HEK293 (cell line): ENCODE measurements at regions not wholly inside any gene's neighbourhood (a gene's known extent, or its start where the extent isn't known, plus 50 kb on each side); places are given as distances from the start of the nearest gene placed in this dataset.

Experiments used
- CTCF ChIA-PET: fragments of 350-600 bp; formaldehyde crosslinking; extraction: SDS; loops from one replicate; lab custom pipeline; 2021; ENCODE audit warnings: antibody characterized with exemption; lab: Yijun Ruan, JAX
- POLR2A ChIA-PET: fragments of 300-600 bp; formaldehyde crosslinking; extraction: SDS; loops from one replicate; lab custom pipeline; 2020; ENCODE audit warnings: antibody characterized with exemption, inconsistent platforms; lab: Yijun Ruan, JAX
- H3K27ac ChIP-seq: fragments of 200-500 bp; sonication (Bioruptor generic); 2 replicates; pipeline ENCODE4 v1.5.1; 2014; ENCODE audit warnings: low read depth, low read length, control low read depth, inconsistent platforms; ENCODE audit errors: extremely low read depth
- H3K36me3 ChIP-seq, 2 experiments: fragments of 200-500 bp in 1 of 2; sonication (Bioruptor generic) in 1 of 2; 1 replicate in 1 of 2; 2 replicates in 1 of 2; pipeline ENCODE4 v1.5.1; 2014 to 2017; ENCODE audit warnings: inconsistent platforms in 2 of 2, low read length in 2 of 2; ENCODE audit not compliant: control insufficient read depth in 2 of 2, insufficient read depth in 1 of 2
- H3K4me1 ChIP-seq: fragments of 200-500 bp; sonication (Bioruptor generic); 2 replicates; pipeline ENCODE4 v1.5.1; 2014; ENCODE audit warnings: mild to moderate bottlenecking, low read length, inconsistent platforms; ENCODE audit not compliant: control insufficient read depth, insufficient read depth
- H3K4me3 ChIP-seq: 2 replicates; pipeline ENCODE4 v1.5.1; 2011; ENCODE audit warnings: low read depth, mild to moderate bottlenecking, control low read depth, low read length, moderate library complexity
- H3K9me3 ChIP-seq: fragments of 200-500 bp; sonication (Bioruptor generic); 2 replicates; pipeline ENCODE4 v1.5.1; 2014; ENCODE audit warnings: low read depth, low read length, inconsistent platforms; ENCODE audit not compliant: control insufficient read depth, insufficient read depth
- EGR2 ChIP-seq: fragments of 450-650 bp; formaldehyde crosslinking; IDR thresholded peaks from 2 replicates; pipeline ENCODE4 v1.5.1; 2016; ENCODE audit warnings: low read depth, missing biosample characterization, missing genetic modification characterization
- SETDB1 ChIP-seq: IDR thresholded peaks from one replicate; pipeline ENCODE4 v1.6.1; 2017; ENCODE audit warnings: mild to moderate bottlenecking, low read length, moderate library complexity, mixed read lengths; ENCODE audit not compliant: insufficient read length
- SP2 ChIP-seq: fragments of 450-650 bp; formaldehyde crosslinking; IDR thresholded peaks from 2 replicates; pipeline ENCODE4 v1.5.1; 2016; ENCODE audit warnings: missing biosample characterization, missing genetic modification characterization
- YY2 ChIP-seq: fragments of 450-650 bp; formaldehyde crosslinking; IDR thresholded peaks from 2 replicates; pipeline ENCODE4 v1.5.1; 2016; ENCODE audit warnings: missing biosample characterization, missing genetic modification characterization
- ZBTB26 ChIP-seq: fragments of 450-650 bp; formaldehyde crosslinking; optimal IDR thresholded peaks from 2 replicates; pipeline ENCODE3; 2016; ENCODE audit warnings: missing biosample characterization, mild to moderate bottlenecking, missing genetic modification characterization
- ZFHX2 ChIP-seq: fragments of 450-650 bp; formaldehyde crosslinking; conservative IDR thresholded peaks from 2 replicates; pipeline ENCODE4 v1.5.1; 2016; ENCODE audit warnings: missing biosample characterization, missing genetic modification characterization
- ZNF133 ChIP-seq: fragments of 450-650 bp; formaldehyde crosslinking; IDR thresholded peaks from 2 replicates; pipeline ENCODE4 v1.5.1; 2016; ENCODE audit warnings: missing biosample characterization, missing genetic modification characterization
- ZNF174 ChIP-seq: fragments of 450-650 bp; formaldehyde crosslinking; IDR thresholded peaks from 2 replicates; pipeline ENCODE4 v1.5.0; 2017; ENCODE audit warnings: missing biosample characterization, mild to moderate bottlenecking, missing genetic modification characterization
- ZNF24 ChIP-seq: fragments of 450-650 bp; formaldehyde crosslinking; IDR thresholded peaks from 2 replicates; pipeline ENCODE4 v1.5.1; 2016; ENCODE audit warnings: missing biosample characterization, missing genetic modification characterization
- ZNF354C ChIP-seq: fragments of 450-650 bp; formaldehyde crosslinking; IDR thresholded peaks from 2 replicates; pipeline ENCODE4 v1.5.1; 2016; ENCODE audit warnings: missing biosample characterization, missing genetic modification characterization, low read depth, borderline replicate concordance
- ZNF362 ChIP-seq: fragments of 450-650 bp; formaldehyde crosslinking; IDR thresholded peaks from 2 replicates; pipeline ENCODE4 v1.5.1; 2016; ENCODE audit warnings: missing biosample characterization, missing genetic modification characterization
- ZNF404 ChIP-seq: fragments of 450-650 bp; formaldehyde crosslinking; IDR thresholded peaks from 2 replicates; pipeline ENCODE4 v1.5.1; 2017; ENCODE audit warnings: missing biosample characterization, missing genetic modification characterization
- ZNF558 ChIP-seq: fragments of 450-650 bp; formaldehyde crosslinking; IDR thresholded peaks from 2 replicates; pipeline ENCODE4 v1.5.1; 2016; ENCODE audit warnings: missing biosample characterization, missing genetic modification characterization
- ZNF623 ChIP-seq: fragments of 450-650 bp; formaldehyde crosslinking; IDR thresholded peaks from 2 replicates; pipeline ENCODE4 v1.5.1; 2016; ENCODE audit warnings: missing biosample characterization, missing genetic modification characterization
- ZNF664 ChIP-seq: fragments of 450-650 bp; formaldehyde crosslinking; IDR thresholded peaks from 2 replicates; pipeline ENCODE4 v1.5.1; 2016; ENCODE audit warnings: missing biosample characterization, missing genetic modification characterization
- ZNF776 ChIP-seq: fragments of 450-650 bp; formaldehyde crosslinking; IDR thresholded peaks from 2 replicates; pipeline ENCODE4 v1.5.0; 2017; ENCODE audit warnings: missing biosample characterization, missing genetic modification characterization, borderline replicate concordance
- TF ChIP-seq, protein P1 (sequence below): fragments of 450-650 bp; IDR thresholded peaks from 2 replicates; pipeline ENCODE4 v1.5.1; 2018; ENCODE audit warnings: missing biosample characterization, mild to moderate bottlenecking, missing genetic modification characterization
- TF ChIP-seq, protein P2 (sequence below): fragments of 450-650 bp; formaldehyde crosslinking; IDR thresholded peaks from 2 replicates; pipeline ENCODE4 v1.5.1; 2017; ENCODE audit warnings: missing biosample characterization, missing genetic modification characterization
- TF ChIP-seq, protein P3 (sequence below): fragments of 450-650 bp; formaldehyde crosslinking; IDR thresholded peaks from 2 replicates; pipeline ENCODE4 v1.5.0; 2017; ENCODE audit warnings: missing biosample characterization, missing genetic modification characterization, borderline replicate concordance
- TF ChIP-seq, protein P4 (sequence below): fragments of 450-650 bp; formaldehyde crosslinking; IDR thresholded peaks from 2 replicates; pipeline ENCODE4 v1.5.1; 2016; ENCODE audit warnings: missing biosample characterization, missing genetic modification characterization

GRCh38 chr4:126262665-126263064 is 947.9 kb downstream of the FAT4 start:
- TF ChIP-seq SETDB1 (no peak), ZNF362 (no peak), ZNF24 (tag by site-specific recombination) (no peak), ZBTB26 (tag by site-specific recombination) (no peak), ZNF133 (tag by site-specific recombination) (no peak), ZNF776 (tag by site-specific recombination) (no peak), ZNF623 (tag by site-specific recombination) (no peak), ZNF404 (tag by site-specific recombination) (no peak), YY2 (tag by site-specific recombination) (no peak), SP2 (no peak), ZNF354C (tag by site-specific recombination) (no peak)
- TF ChIP-seq, protein P1, sequence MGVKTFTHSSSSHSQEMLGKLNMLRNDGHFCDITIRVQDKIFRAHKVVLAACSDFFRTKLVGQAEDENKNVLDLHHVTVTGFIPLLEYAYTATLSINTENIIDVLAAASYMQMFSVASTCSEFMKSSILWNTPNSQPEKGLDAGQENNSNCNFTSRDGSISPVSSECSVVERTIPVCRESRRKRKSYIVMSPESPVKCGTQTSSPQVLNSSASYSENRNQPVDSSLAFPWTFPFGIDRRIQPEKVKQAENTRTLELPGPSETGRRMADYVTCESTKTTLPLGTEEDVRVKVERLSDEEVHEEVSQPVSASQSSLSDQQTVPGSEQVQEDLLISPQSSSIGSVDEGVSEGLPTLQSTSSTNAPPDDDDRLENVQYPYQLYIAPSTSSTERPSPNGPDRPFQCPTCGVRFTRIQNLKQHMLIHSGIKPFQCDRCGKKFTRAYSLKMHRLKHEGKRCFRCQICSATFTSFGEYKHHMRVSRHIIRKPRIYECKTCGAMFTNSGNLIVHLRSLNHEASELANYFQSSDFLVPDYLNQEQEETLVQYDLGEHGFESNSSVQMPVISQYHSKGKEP (tag by site-specific recombination) = no peak
- TF ChIP-seq, all 188 proteins: peak for 0
- Histone ChIP-seq H3K36me3 (no peaks in the 10 kb centered on the region), H3K9me3 (no peaks in the 10 kb centered on the region), H3K4me1 (no peaks in the 10 kb centered on the region), H3K4me3 (no peak overlapping the region), H3K27ac (no peak overlapping the region)
- POLR2A ChIA-PET = no interaction called here
- CTCF ChIA-PET = no interaction called here

- POLR2A ChIA-PET = no interaction called here
- CTCF ChIA-PET = interaction anchor here (0.6 kb wide), 1 partner anchor 41 kb away, joined by 4 read pairs; no protein-coding TSS in a partner anchor
These were observed 950.1 kb downstream of the FAT4 start for GRCh38 chr4:126264839-126265238.

More at GRCh38 chr4:126264839-126265238, 950.1 kb downstream of the FAT4 start:
- no peak overlapping the region for H3K4me3 ChIP-seq
- H3K4me1 ChIP-seq = no peaks in the 10 kb centered on the region
- TF ChIP-seq, protein P2, sequence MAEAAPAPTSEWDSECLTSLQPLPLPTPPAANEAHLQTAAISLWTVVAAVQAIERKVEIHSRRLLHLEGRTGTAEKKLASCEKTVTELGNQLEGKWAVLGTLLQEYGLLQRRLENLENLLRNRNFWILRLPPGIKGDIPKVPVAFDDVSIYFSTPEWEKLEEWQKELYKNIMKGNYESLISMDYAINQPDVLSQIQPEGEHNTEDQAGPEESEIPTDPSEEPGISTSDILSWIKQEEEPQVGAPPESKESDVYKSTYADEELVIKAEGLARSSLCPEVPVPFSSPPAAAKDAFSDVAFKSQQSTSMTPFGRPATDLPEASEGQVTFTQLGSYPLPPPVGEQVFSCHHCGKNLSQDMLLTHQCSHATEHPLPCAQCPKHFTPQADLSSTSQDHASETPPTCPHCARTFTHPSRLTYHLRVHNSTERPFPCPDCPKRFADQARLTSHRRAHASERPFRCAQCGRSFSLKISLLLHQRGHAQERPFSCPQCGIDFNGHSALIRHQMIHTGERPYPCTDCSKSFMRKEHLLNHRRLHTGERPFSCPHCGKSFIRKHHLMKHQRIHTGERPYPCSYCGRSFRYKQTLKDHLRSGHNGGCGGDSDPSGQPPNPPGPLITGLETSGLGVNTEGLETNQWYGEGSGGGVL (tag by site-specific recombination) = no peak
- TF ChIP-seq EGR2 (tag by site-specific recombination) (no peak), ZNF664 (no peak), ZFHX2 (tag by site-specific recombination) (no peak), ZNF174 (tag by site-specific recombination) (no peak), ZNF558 (no peak)
- TF ChIP-seq, protein P3, sequence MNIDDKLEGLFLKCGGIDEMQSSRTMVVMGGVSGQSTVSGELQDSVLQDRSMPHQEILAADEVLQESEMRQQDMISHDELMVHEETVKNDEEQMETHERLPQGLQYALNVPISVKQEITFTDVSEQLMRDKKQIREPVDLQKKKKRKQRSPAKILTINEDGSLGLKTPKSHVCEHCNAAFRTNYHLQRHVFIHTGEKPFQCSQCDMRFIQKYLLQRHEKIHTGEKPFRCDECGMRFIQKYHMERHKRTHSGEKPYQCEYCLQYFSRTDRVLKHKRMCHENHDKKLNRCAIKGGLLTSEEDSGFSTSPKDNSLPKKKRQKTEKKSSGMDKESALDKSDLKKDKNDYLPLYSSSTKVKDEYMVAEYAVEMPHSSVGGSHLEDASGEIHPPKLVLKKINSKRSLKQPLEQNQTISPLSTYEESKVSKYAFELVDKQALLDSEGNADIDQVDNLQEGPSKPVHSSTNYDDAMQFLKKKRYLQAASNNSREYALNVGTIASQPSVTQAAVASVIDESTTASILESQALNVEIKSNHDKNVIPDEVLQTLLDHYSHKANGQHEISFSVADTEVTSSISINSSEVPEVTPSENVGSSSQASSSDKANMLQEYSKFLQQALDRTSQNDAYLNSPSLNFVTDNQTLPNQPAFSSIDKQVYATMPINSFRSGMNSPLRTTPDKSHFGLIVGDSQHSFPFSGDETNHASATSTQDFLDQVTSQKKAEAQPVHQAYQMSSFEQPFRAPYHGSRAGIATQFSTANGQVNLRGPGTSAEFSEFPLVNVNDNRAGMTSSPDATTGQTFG = no peak
- TF ChIP-seq, protein P4, sequence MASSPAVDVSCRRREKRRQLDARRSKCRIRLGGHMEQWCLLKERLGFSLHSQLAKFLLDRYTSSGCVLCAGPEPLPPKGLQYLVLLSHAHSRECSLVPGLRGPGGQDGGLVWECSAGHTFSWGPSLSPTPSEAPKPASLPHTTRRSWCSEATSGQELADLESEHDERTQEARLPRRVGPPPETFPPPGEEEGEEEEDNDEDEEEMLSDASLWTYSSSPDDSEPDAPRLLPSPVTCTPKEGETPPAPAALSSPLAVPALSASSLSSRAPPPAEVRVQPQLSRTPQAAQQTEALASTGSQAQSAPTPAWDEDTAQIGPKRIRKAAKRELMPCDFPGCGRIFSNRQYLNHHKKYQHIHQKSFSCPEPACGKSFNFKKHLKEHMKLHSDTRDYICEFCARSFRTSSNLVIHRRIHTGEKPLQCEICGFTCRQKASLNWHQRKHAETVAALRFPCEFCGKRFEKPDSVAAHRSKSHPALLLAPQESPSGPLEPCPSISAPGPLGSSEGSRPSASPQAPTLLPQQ (tag by site-specific recombination) = no peak
- TF ChIP-seq, all 188 proteins: peak for 0
- Histone ChIP-seq H3K36me3 (no peaks in the 10 kb centered on the region), H3K27ac (no peak overlapping the region), H3K9me3 (no peaks in the 10 kb centered on the region)
